NCI-H2227 treated with DMSO at 0.1 percent for 48 hours (cell line): ENCODE measurements at regions not wholly inside any gene's neighbourhood (a gene's known extent, or its start where the extent isn't known, plus 50 kb on each side); places are given as distances from the start of the nearest gene placed in this dataset.
"Not testable (repeated sequence)": the region's sequence is repeated elsewhere in the genome, so short reads cannot be mapped to it uniquely, and the experiment has no call there.

Experiments
- DNase-seq: peaks from one replicate; lab custom pipeline; 2025; lab: John Stamatoyannopoulos, UW

DNA sequence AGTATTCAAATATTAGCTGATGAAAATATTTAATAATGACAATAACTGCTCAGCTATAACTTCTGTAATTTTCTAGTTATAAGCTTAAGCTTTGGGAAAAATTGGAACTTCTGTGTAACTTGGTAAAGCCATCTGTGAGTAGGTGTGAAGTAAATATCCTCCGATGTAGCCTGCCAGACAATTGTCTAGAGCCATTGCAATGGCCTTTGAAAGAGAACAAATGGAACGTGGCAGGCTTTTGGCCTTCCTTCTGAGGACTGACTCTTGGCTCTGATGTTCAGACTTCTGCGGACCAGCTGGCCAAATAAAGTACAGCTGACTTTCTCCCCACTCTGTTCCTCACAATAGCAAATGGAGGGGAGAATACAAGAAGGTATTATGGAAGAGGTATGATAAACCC is 203.4 kb upstream of the NMUR2 start:
- no peak for DNase-seq

DNA sequence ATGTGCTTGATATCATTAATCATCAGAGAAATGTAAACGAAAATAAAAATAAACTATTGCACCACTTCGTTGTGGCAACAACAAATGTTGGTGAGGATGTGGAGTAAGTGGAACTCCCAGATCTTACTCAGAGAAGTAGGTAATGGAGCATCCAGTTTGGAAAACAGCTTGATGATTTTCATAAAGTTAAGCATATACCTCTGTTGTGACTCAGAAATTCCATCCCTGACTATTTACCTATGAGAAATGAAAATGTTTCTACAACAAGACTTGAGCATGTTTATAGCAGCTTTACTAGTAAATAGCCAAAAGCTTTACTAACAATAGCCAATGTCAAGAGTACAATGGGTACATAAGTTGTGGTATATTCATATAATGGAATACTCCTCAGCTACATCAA is 214.7 kb upstream of the NMUR2 start:
- DNase-seq = no peak

DNA sequence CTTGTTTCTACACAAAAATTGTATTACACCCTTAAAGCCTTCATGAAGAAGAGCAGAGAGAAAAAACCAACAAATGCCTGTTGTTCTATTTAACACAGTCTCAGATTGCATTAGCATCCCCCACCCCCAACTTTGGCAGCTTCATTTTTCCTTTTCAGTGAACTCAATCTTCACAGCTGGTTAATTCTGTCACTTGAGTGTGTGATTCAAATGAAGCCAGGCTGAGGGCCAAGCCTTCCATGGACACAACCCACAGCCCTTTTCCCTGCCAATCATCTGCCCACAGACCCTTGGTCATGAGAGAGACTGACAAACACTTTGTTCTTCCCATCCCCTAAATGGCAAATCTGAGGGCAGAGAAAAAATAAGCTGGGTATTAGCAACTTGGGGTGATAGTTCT is 217.5 kb upstream of the NMUR2 start:
- no peak for DNase-seq

DNA sequence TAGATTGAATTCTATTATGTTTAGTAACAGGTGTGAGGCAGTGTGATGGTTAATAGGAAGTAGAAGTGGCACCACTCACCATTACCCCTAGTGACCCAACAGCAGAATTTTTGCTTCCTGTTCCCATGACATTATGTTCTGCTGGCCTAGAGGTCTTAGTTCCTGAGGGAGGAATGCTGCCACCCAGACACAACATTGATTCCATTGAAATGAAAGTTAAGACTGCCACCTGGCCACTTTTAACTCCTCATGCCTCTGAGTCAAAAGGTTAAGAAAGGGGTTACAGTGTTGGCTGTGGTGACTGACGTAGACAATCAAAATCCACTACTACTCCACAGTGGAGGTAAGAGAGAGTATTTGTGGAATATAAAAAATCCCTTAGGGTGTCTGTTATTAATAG is 218.9 kb upstream of the NMUR2 start:
- no peak for DNase-seq

DNA sequence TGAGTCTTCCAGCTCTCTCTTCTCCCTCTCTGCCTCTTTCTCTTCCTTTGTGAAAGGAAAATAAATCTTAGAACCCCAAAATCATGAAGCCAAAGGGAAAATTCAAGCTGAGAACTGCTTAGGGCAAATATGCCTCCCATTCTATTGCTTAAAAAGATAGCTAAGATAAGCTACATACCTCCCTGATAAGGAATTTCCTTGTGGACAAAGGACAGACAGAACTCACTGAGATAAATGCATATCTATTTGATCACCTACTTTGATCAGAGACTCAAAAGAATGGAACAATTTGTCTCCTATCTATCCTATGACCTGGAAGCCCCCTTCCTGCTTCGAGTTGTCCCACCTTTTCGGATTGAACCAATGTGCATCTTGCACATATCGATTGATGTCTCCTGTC is 220.6 kb upstream of the NMUR2 start:
- DNase-seq = no peak

DNA sequence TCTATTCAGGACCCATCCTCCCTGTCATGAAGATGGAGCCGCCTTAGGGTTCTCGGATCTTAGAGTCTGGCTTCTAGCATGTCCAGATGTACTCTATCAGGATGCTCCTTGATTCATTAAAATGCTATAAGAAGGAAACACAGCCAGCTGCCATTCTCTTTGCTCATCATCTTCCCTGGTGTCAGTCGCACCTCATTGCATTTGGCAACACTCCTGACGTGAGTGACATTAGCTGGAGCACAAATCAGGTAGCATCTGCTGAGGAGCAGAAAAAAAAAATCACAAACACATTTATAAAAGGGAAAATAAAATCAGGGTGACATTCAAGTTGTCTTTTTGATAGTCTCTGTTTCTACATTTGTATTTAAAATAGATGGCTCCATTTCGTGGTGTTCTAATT is 226.1 kb upstream of the NMUR2 start:
- no peak for DNase-seq

DNA sequence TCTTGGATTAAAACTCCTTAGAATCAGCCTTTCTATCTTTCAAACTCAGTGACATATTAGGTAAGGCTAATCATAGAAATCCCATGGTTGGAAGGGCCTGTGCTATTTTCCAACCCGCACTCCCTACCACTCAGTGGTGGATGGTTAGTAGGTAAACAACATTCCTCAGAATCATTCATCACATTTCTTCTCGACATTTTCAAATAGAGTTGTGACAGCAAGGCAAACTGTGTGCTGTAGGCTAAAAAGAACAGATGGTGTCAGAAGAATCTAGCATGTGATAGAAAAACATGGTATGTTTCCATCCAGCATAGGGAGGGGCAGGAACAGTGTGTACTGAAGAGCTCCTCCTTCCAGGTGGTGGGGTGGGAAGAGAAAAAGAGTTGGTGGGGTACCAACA is 227.3 kb upstream of the NMUR2 start:
- no peak for DNase-seq

DNA sequence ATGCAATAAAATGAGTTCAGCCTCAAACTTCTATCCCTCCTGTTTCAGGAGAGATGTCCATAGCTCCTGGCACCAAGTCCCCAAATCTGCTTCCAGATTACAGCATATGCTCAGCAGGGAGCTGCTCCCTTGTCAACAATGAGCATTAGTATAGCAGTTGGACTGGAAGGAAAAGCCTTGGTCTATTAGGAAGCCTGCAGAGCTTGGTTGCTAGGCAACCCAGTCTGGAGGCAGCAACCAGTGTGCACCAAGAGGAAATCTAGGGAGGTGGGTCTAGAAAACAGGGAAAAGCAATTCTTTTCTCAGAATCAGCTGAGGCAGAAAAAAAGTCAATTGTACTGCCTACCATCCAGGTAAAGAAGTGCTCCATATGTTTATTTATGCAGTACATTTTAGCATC is 229.5 kb upstream of the NMUR2 start:
- peak; percentile 30 for DNase-seq

DNA sequence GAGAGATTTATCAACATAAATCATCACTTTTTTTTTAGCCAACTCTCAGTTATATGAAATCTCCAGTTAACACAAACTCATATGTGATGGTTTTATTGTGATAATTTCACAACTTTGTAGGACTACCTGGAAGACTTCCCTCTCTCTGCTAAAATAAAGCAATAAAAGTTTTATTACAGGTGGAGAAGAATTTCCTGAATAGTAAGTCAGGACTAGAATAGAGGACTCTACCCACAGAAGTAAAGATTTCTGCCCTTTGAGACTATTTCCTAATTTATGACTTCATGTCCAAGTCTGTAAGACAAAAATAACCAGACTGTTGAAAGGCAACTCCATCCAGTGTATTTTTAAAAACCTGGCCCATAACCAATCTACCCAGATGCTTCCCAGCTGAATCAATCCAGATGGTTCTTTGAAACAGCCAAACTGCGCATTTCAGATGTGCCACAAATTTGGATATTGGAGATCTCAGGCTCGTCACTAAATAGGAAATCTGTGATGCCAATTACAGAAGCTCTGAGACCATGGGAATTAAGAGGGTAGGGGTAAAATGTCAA is 234.0 kb upstream of the NMUR2 start:
- DNase-seq = no peak

DNA sequence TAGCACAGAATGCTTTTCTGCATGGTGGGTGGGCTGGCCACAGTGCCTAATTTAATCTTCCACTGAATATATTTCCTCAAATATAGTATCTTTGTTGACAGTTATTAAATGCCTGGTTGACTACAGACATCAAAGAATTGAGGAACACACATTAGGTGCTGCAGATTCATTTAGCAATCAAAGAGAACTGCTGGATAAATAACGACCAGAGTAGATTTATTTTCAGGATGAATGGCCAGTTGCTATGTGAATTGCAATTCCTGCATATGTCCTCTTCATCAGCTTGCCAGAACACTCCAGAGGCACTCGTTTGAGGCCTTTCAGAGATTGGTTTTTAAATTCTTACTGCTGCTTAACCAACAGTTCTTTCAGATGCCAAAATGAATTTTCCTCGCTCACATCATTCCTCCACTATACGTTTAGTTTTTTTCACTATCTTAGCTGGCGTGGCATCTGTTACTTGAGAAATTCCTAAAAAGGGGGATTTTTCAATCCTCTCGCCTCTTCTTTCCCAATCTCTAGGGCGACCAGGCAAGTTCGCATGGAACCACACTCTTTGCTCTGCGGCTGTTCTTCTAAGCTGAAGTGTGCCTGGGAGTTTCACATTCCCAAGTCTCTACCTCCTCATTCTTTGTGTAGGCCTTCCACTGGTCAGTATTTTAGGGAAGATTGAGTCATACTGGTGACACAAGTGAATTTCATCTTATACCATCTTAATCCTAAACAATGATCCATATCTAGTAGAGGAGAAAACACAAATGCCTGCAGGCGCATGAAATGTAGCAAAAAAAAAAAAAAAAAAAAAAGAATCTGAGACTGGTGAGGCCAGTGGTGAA is 237.1 kb upstream of the NMUR2 start:
- DNase-seq = no peak

DNA sequence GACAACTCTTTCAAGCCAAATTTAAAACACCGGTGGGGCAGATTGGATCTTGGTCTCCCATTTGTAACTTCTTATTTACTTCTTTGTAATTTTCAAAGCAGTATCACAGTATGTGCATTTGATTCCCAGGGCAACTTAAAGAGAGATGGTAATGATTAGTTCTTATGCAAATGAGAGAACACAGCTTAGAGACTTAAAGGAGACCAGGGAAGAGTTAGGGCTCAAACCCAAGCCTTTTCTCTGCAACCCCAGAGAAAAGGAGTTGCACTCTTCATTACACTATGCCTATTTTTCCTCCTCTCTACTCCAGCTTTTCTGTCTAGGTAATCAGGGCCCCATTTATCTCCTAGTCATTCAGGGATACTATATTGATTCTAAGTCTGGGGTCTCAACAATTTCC is 237.8 kb upstream of the NMUR2 start:
- DNase-seq = no peak

DNA sequence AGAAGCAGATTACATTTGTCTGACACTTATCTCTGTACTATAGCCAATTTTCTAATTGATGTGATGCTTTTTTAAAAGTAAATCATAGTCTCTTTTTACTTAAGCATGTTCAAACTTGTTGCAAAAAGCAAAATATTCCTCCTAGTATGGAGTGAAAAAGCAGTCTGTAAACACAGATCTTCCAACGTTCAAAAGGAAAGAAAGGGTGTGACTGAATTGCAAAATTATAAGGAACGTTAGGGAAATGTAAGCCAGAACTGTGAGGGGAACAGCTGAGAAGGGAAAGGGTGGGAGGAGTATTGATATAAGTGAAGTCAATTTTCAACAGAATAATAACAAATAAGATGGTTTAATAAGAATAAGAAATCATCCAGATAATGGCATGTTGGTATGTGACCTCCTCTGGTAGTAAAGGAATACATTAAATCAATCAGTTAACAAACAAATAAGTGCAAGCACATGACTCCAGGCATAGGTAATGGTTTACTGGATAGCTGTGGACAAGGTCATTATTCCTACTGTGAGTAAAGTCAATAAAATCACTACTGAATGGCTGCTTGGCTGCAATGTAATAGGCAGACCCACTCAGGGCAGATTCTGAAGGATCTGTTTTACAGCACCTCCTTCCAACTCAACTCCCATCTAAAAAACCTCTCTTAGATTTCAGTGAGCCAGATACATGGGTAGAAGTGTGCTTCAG is 239.1 kb upstream of the NMUR2 start:
- peak; percentile 35 for DNase-seq

DNA sequence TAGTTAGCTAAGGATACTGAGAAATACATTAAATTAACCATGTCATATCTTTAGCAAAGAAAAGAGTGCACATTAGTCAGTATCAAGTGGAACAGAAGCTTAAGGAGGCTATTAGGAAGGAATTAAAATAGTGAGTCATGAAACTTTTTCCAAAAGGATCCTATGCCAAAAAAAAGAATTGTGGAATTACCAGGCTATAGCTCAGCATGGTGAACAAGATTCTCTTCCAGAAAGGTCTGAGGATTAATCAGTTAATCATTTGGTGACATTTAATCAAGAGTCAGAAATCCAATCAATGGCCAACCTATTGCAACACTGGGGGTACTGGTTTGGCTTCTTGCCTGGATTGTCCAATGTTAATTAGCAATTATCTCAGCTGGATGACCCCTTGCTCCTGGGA is 244.5 kb upstream of the NMUR2 start:
- no peak for DNase-seq

DNA sequence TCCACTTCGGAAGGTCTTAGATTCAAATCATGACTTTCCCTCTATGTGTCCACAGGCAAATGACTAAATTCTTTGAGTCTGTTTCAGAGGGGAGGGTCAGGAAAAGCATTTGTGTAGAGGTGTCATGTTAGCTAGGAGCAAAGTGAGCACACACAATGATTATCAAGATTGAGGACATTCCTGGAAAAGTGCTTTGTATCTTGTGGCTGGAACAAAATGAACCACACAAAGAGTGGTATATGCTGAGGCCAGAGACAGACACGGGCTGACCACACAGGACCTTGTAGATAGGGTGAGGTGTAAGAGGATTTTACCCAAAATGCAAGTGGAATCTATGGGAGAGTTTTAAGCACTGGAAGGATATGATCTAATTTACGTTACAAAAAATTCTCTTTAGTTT is 245.3 kb upstream of the NMUR2 start:
- DNase-seq = no peak

DNA sequence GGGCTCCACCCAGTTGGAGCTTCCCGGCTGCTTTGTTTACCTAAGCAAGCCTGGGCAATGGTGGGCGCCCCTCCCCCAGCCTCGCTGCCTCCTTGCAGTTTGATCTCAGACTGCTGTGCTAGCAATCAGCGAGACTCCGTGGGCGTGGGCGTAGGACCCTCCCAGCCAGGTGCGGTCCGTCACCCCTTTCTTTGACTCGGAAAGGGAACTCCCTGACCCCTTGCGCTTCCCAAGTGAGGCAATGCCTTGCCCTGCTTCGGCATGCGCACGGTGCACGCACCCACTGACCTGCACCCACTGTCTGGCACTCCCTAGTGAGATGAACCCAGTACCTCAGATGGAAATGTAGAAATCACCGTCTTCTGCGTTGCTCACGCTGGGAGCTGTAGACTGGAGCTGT is 254.4 kb upstream of the NMUR2 start:
- not testable (repeated sequence) for DNase-seq

DNA sequence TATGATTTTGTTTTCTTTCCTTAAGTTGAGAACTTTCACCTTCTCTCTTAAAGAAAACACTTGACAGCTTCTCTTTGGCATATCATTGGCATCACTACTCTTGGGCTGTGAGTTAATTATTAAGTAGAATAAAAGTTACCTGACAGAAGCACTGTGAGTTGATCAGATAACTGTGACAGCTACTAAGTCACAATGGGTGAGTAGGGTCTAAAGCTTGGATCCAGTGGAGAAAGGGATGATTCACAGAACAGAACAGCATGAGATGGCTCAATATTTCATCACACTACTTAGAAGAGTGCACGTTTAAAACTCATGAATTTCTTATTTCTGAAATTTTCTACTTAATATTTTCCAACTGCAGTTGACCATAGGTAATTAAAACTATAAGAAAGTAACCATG is 268.5 kb upstream of the NMUR2 start:
- DNase-seq = no peak

DNA sequence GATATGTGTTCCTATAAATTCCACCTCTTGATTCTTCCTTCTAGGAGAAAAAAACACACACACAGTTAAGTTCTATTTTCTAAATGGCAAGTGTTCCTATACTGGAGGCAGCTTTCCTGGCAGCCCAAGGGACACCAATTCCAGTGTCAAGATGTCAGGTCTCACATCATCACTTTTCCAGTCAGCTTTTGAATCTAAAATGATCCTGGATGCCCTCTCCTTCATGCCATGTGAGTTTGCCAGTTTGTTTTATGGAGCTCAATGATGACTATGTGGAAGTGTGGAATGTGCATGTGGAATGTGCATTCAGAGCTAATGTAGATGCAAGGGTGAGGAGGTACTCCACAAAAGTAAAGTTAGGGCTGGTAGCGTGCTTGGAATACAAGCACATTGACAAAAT is 269.3 kb upstream of the NMUR2 start:
- DNase-seq = no peak

DNA sequence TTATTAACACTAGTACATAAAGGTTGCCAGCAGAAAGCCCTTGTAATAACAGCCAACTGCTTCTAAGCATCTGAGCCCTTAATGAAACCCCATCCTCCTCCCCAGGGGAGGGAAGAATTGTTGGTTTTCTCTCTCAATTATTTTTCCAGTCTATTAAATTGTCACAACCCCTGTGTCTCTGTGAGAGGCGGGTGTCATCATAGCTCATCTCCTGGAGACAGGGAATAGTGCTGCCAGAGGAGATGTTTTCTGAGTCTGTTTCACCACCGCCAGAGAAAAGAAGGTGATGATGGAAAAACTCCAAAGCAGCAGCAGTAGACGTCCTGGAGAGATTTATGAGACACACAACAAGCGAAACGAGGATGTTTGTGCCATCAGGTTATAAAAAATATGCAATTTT is 271.1 kb upstream of the NMUR2 start:
- DNase-seq = peak; percentile 70

DNA sequence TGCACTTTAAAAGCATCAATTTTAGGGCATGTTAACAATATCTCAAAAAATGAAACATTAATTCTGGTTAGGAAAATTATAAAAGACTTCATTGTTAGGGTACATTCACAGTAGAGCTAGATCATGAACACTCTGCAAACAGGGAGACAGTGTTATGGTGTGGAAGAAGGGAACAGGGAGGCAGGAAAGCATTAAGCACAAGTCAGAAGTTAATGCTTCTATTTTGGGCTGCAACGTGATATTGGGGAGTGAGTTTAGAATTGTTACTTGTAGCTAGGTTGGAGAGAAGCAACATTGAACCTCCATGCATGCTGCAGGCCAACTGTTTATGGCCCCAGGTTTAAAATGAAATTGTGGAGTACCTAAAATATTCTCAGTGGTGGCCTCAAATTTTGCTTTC is 278.1 kb upstream of the NMUR2 start:
- no peak for DNase-seq

DNA sequence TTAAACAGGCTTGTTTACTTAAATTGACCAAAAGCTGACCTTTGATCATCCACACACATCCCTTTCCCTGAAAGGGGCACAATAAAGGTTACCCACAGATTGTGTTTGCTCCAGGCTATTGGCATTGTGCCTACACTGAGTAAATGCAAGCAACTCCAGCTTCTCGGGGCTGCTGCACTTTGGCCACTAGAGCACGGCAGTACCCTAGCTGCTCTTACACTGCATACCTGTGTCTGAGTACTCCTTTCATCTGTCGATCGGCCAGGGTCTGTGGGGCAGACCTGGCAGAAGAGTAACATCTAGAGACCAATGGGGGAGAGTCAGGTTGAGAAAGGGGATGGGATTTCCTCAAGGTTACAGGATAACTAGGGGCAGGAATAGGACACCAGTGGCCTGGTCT is 281.9 kb upstream of the NMUR2 start:
- no peak for DNase-seq

DNA sequence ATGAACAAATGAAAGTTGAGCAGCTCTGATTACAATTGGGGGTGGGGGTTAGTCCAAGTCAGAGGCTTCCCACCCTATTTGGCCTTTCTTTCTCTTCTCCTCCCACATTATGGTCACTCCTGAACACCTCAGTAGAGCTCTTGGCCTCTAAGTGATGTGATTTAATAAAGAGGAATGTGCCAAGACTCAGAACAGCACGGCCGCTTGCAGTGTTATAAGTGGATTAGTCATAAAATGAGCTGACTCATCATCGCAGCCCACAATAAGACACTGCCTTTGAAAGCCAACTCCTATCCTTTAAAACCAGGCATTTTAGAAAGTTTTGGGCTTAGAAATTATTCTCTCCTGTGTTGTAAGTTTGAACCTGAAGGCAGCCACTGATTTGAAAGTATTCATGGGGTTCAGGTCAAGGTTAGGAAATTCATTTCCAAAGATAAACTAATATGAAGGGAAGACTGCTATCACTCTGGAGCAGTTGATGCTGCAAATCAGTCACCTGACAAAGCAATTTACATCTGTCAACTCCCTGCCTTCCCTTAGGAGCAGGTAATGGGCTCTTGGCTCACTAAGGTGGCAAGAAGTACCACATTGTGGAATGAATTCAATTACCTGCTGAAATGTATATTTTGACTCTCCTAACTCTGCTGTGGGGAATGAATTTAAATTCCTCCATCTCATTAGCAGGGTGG is 283.6 kb upstream of the NMUR2 start:
- peak; percentile 28 for DNase-seq

DNA sequence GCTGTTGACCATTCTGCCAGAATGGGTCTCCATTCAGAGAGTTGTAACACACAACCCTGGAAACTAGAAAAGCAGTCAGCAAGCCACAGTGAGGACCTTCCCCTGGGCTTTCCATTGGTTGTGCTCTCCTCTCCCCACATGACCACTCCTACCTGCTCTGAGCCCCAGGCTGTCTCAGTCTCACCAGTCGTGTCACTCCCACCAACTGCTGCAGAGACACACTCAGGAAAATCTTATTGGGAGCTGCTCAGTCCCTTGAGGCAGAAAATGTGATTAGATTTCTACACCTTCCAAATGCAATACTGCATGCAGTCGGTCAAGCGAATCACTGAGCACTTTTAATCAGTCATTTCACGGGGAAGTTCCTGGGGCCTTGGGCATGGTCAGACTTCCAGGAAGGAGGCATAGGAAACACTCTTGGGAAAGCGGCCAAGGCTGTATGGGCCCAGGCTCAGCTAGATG is 284.2 kb upstream of the NMUR2 start:
- no peak for DNase-seq

DNA sequence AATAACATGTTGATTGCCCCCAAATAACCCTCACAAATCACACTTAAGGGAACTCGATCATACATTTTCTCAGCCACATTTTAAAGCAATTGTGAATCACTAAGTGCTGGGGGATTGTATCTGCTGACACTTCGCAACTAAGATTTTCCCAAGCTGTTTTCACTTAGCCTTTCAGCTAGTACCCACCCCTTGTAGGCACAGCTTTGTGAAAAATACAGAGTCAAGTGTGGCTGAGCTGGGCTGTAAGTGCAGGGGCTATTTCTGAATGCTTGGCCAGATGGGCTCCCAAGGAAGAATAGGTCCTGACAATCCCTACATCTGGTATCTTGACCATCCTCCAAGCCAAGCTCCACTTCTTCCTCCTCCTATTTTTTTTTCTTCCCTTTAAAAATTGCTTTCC is 289.2 kb upstream of the NMUR2 start:
- DNase-seq = peak; percentile 54
